ENCODE measurements at regions not wholly inside any gene's neighbourhood (a gene's known extent, or its start where the extent isn't known, plus 50 kb on each side); places are given as distances from the start of the nearest gene placed in this dataset.

DNA sequence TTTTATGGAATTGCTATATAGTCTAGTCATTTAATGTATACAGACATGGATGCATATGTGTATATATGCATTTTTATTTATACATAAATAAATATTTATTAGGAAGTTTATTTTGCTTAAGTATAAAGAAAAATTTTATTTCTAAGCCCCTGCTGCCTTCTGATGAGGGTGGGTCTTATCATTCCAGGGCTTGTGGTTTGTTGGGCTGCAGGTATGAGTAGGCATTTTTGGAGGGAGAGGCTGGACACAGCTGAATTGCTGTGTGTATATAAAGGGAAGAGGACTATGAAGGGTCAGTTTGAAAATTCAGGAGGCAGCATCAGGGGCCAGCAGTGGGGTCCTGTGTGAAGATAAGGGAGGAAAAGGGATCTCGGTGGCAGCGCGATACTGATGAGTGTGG lies 189.4 kb downstream of the TMEM182 start:
- H3K4me3 ChIP-seq, result no peak overlapping the region
- H3K27ac ChIP-seq, result no peak overlapping the region
- intact Hi-C loops (cut with DNase I; ENCODE audit: low total_unique reads), result no loop called here
- no peaks in the 10 kb centered on the region for H3K4me1 ChIP-seq
- WGBS, 5 donors, result 78 to 91% (median 81%) methylated on average over 3 of the region's 3 CpGs
- no peak for TF ChIP-seq POLR2AphosphoS5 (IDR thresholded peaks at IDR 0.05)
- TF ChIP-seq EP300 (IDR thresholded peaks at IDR 0.05), result no peak
- no peak for TF ChIP-seq POLR2A (IDR thresholded peaks at IDR 0.05)
- TF ChIP-seq, protein P1, sequence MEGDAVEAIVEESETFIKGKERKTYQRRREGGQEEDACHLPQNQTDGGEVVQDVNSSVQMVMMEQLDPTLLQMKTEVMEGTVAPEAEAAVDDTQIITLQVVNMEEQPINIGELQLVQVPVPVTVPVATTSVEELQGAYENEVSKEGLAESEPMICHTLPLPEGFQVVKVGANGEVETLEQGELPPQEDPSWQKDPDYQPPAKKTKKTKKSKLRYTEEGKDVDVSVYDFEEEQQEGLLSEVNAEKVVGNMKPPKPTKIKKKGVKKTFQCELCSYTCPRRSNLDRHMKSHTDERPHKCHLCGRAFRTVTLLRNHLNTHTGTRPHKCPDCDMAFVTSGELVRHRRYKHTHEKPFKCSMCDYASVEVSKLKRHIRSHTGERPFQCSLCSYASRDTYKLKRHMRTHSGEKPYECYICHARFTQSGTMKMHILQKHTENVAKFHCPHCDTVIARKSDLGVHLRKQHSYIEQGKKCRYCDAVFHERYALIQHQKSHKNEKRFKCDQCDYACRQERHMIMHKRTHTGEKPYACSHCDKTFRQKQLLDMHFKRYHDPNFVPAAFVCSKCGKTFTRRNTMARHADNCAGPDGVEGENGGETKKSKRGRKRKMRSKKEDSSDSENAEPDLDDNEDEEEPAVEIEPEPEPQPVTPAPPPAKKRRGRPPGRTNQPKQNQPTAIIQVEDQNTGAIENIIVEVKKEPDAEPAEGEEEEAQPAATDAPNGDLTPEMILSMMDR (IDR thresholded peaks at IDR 0.05), result no peak
- H3K27me3 ChIP-seq, result no peaks in the 10 kb centered on the region
- no peaks in the 10 kb centered on the region for H3K36me3 ChIP-seq
- H3K9me3 ChIP-seq, result no peaks in the 10 kb centered on the region
- no peak for DNase-seq

DNA sequence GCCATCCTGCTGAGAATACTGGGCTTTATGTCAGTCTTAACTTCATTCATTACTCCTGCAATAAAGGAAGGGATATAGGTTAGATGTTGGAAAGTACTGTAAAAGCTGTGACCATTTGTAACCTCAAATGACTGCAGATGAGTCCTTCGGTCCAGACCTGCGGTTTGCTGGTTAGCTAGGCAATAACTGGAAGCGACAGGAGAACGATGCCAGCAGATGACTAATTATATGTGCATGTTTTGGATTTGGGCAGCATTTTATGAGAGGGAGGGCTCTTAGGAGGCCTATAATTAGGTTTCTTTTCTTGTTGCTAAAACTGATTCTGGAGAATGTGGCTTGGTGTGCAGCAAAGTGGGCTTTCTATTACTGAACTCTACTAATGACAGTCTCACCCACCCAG lies 205.6 kb downstream of the TMEM182 start:
- DNase-seq, result no peak
- Histone ChIP-seq H3K9me3 (no peaks in the 10 kb centered on the region), H3K27me3 (no peaks in the 10 kb centered on the region), H3K4me3 (no peak overlapping the region), H3K4me1 (no peaks in the 10 kb centered on the region), H3K27ac (no peak overlapping the region), H3K36me3 (no peaks in the 10 kb centered on the region)
- intact Hi-C loops (cut with DNase I; ENCODE audit: low total_unique reads), result no loop called here
- TF ChIP-seq, protein P1 (IDR thresholded peaks at IDR 0.05), result no peak
- TF ChIP-seq POLR2AphosphoS5 (IDR thresholded peaks at IDR 0.05) (no peak), POLR2A (IDR thresholded peaks at IDR 0.05) (no peak), EP300 (IDR thresholded peaks at IDR 0.05) (no peak)
- WGBS, 5 donors, result 73 to 93% (median 90%) methylated on average over 4 of the region's 4 CpGs

DNA sequence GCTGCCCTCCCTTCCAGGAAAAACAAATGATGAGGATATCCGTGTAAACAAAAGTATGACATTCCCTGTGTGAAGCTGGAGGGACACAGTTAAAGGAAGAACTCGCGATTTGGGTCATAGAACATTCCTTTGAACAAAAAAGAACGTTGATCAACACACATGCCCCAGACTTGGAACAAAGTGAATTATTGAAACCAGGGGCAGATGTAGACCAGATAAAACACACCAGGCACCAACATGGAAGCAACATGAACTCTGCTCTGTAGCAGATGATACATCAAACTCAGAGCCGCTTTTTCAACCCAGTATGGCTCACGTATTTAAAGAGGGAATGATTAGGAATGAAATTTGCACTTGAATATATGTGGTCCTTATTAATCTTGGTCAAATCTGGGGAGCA lies 206.5 kb downstream of the TMEM182 start:
- Histone ChIP-seq H3K4me1 (no peaks in the 10 kb centered on the region), H3K27ac (no peak overlapping the region), H3K9me3 (no peaks in the 10 kb centered on the region), H3K27me3 (no peaks in the 10 kb centered on the region), H3K36me3 (no peaks in the 10 kb centered on the region), H3K4me3 (no peak overlapping the region)
- intact Hi-C loops (cut with DNase I; ENCODE audit: low total_unique reads), result no loop called here
- DNase-seq, result no peak
- 79 to 86% (median 85%) methylated on average over 6 of the region's 6 CpGs for WGBS, 5 donors
- no peak for TF ChIP-seq EP300 (IDR thresholded peaks at IDR 0.05)

DNA sequence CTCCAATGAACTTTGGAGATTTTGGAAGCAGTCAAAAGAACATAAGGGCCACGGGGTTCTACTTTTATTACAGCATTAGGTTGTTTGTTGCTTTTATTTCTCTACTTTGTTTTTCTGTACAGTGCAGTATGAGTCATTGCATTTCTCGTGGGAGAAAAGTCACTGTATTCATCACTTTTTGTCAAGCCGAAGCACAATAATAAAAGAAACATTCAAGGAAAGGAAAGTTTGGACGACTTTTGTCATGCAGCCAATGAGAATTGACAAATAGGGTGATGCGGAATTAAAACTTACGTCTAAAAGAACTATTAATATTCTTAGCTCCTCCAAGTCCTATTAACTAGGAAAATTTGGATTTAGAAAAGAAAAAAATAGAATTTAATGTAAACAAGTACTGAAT lies 209.9 kb downstream of the TMEM182 start:
- H3K27ac ChIP-seq, result no peak overlapping the region
- DNase-seq, result no peak
- H3K36me3 ChIP-seq, result no peaks in the 10 kb centered on the region
- H3K9me3 ChIP-seq, result no peaks in the 10 kb centered on the region
- TF ChIP-seq POLR2A (IDR thresholded peaks at IDR 0.05) (no peak), POLR2AphosphoS5 (IDR thresholded peaks at IDR 0.05) (no peak), EP300 (IDR thresholded peaks at IDR 0.05) (no peak)
- TF ChIP-seq, protein P1 (IDR thresholded peaks at IDR 0.05), result no peak
- H3K4me3 ChIP-seq, result no peak overlapping the region
- intact Hi-C loops (cut with DNase I; ENCODE audit: low total_unique reads), result no loop called here
- 53 to 78% (median 68%) methylated on average over 6 of the region's 6 CpGs for WGBS, 5 donors
- no peaks in the 10 kb centered on the region for H3K27me3 ChIP-seq
- no peaks in the 10 kb centered on the region for H3K4me1 ChIP-seq

DNA sequence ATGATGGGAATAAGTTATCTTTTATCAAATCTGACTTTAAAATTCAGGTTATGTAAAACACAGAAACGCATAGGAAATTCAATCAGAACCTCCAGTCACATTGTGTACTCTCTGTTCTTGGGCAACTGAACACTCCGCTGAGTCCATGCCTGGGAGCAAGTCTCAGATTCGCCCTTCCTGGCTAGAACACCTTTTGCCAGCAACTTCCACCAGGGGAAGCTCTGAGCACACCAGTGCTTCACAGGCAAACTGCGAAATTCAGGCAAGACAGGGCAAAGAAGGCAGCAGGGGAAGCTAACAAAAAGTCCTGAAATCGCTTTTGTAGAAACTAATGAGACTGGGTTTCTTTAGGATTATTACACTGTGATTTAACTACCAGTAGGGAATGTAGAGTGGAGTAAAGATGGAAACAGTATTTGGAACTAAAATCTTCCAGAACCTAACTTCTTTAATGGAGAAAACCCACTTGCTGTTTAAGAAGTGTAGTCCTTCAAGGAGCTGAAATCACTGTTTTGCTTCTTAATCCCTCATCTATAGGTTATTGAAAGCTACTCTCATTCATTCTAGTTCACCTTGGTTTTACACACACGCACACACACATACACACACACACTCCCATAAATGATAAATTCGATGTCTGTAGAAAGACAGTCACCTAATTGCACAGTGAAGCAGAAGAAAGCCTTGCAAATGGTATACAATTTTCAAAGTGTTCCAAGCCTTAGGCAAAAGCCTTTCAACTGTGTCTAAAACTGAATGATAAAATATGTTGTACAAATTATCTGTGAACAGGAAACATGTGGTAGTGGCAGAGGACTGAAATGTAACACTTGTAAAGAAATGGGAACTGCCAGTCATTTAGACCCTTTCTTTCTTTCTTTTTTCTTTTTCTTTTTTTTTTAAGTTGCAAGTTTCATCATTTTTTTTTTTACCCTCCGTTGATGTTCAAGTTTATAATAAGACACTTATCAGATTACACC lies 214.5 kb downstream of the TMEM182 start:
- 23 to 34% (median 26%) methylated on average over 8 of the region's 8 CpGs for WGBS, 5 donors
- TF ChIP-seq EP300 (IDR thresholded peaks at IDR 0.05) (no peak), POLR2A (IDR thresholded peaks at IDR 0.05) (no peak), POLR2AphosphoS5 (IDR thresholded peaks at IDR 0.05) (no peak)
- TF ChIP-seq, protein P1 (IDR thresholded peaks at IDR 0.05), result peak in 1 of 7 experiments; percentile 7
- DNase-seq, result peak in 1 of 2 donors; percentile 56
- H3K36me3 ChIP-seq, result no peaks in the 10 kb centered on the region
- no peak overlapping the region for H3K27ac ChIP-seq
- no peaks in the 10 kb centered on the region for H3K27me3 ChIP-seq
- H3K4me3 ChIP-seq, result no peak overlapping the region
- H3K9me3 ChIP-seq, result no peaks in the 10 kb centered on the region
- no peaks in the 10 kb centered on the region for H3K4me1 ChIP-seq
- intact Hi-C loops (cut with DNase I; ENCODE audit: low total_unique reads), result no loop called here

All from stomach (tissue), 8 donors.